OCI-LY3 (cell line): ENCODE measurements at regions not wholly inside any gene's neighbourhood (a gene's known extent, or its start where the extent isn't known, plus 50 kb on each side); places are given as distances from the start of the nearest gene placed in this dataset.

Experiments used
- CTCF ChIP-seq: fragments of 200-600, 300-600 bp; sonication (generic); IDR thresholded peaks from 2 replicates; pipeline ENCODE4 v1.5.1; 2014; ENCODE audit warnings: antibody characterized with exemption, low read length, low read depth
- EZH2phosphoT487 ChIP-seq: fragments of 200-600 bp; shearing (Covaris generic); IDR thresholded peaks from 2 replicates; pipeline ENCODE4 v1.6.1; 2018; ENCODE audit warnings: antibody characterized with exemption, mixed run types, low read depth

GRCh38 chr5:5905186-5905585, 473.2 kb downstream of the MED10 start:
- TF ChIP-seq CTCF, result no peak
- TF ChIP-seq EZH2phosphoT487, result no peak
